Peyer's patch (tissue), 4 donors: ENCODE measurements at regions not wholly inside any gene's neighbourhood (a gene's known extent, or its start where the extent isn't known, plus 50 kb on each side); places are given as distances from the start of the nearest gene placed in this dataset.

Experiments
- DNase-seq, 3 donors: peaks; one replicate each; pipeline ENCODE4 v3.0.0-alpha.2; 2017 to 2019
- H3K27ac ChIP-seq, 4 donors: fragments of 200-600 bp; sonication (generic); one replicate each; pipeline ENCODE4 v1.5.1; 2016 to 2019
- H3K27me3 ChIP-seq, 2 donors: fragments of 200-600 bp; sonication (generic); one replicate each; pipeline ENCODE4 v1.5.1; 2019
- H3K36me3 ChIP-seq, 3 donors: fragments of 200-600 bp; sonication (generic); one replicate each; pipeline ENCODE4 v1.5.1; 2016 to 2019
- H3K4me1 ChIP-seq, 4 donors: fragments of 200-600 bp; sonication (generic); one replicate each; pipeline ENCODE4 v1.5.1; 2016 to 2019
- H3K4me3 ChIP-seq, 4 donors: fragments of 200-600 bp; sonication (generic); 1 replicate in 3 of 4; 2 replicates in 1 of 4; pipeline ENCODE4 v1.5.1; 2016 to 2019; ENCODE audit warnings: mild to moderate bottlenecking in 1 of 4
- H3K9me3 ChIP-seq, 4 donors: fragments of 200-600 bp; sonication (generic); one replicate each; pipeline ENCODE4 v1.5.1; 2016 to 2019; ENCODE audit warnings: mild to moderate bottlenecking in 1 of 4
- POLR2A ChIP-seq, 2 donors: fragments of 450-650 bp; IDR thresholded peaks; one replicate each; pipeline ENCODE4 v1.5.1; 2017; ENCODE audit warnings: antibody characterized with exemption in 2 of 2, mild to moderate bottlenecking in 2 of 2, moderate library complexity in 2 of 2
- TF ChIP-seq, protein P1 (sequence below), 6 experiments: fragments of 450-650 bp in 4 of 6; fragments of 200-600 bp in 2 of 6; sonication (generic) in 1 of 6; IDR thresholded peaks; one replicate each; pipeline ENCODE4 v1.5.1; 2017 to 2019; ENCODE audit warnings: antibody characterized with exemption in 6 of 6, mild to moderate bottlenecking in 3 of 6, moderate library complexity in 1 of 6

DNA sequence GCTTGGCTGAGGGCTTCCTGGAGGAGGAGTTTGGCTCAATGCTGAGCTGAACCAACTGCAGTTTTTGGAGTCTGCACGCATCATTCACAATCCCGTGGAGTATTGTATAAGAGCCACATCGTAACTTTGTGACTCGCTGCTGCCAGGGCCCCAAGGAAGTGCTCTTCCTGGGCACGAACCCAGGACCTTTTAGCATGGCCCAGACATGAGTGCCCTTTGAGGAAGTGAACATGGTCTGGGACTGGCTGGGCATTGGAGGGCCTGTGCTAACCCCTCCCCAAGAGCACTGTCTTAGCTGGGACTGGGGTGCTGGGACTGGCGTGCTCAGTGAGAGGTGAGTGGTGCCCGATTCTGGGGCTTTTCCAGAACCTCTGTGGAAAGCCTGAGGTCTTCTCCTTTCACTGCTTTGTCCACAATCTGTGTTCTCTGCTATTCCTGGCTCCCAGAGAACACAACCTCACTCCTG is 88.6 kb downstream of the LIPG start:
- Histone ChIP-seq H3K4me3 (no peak overlapping the region), H3K36me3 (no peaks in the 10 kb centered on the region), H3K27ac (no peak overlapping the region), H3K9me3 (no peaks in the 10 kb centered on the region), H3K4me1 (peaks cover 0 to 23% (median 0%) of the 10 kb centered on the region in 4 donors), H3K27me3 (no peaks in the 10 kb centered on the region)
- DNase-seq: no peak
- TF ChIP-seq POLR2A (IDR thresholded peaks at IDR 0.05): no peak
- TF ChIP-seq, protein P1, sequence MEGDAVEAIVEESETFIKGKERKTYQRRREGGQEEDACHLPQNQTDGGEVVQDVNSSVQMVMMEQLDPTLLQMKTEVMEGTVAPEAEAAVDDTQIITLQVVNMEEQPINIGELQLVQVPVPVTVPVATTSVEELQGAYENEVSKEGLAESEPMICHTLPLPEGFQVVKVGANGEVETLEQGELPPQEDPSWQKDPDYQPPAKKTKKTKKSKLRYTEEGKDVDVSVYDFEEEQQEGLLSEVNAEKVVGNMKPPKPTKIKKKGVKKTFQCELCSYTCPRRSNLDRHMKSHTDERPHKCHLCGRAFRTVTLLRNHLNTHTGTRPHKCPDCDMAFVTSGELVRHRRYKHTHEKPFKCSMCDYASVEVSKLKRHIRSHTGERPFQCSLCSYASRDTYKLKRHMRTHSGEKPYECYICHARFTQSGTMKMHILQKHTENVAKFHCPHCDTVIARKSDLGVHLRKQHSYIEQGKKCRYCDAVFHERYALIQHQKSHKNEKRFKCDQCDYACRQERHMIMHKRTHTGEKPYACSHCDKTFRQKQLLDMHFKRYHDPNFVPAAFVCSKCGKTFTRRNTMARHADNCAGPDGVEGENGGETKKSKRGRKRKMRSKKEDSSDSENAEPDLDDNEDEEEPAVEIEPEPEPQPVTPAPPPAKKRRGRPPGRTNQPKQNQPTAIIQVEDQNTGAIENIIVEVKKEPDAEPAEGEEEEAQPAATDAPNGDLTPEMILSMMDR (IDR thresholded peaks at IDR 0.05): no peak

GRCh38 chr18:49648811-49649210 is 87.0 kb downstream of the LIPG start:
- Histone ChIP-seq H3K9me3 (no peaks in the 10 kb centered on the region), H3K36me3 (no peaks in the 10 kb centered on the region), H3K27me3 (no peaks in the 10 kb centered on the region), H3K4me3 (no peak overlapping the region), H3K27ac (no peak overlapping the region), H3K4me1 (peaks cover 0 to 23% (median 0%) of the 10 kb centered on the region in 4 donors)
- peak in 1 of 3 donors; percentile 6 for DNase-seq
- TF ChIP-seq, protein P1 (IDR thresholded peaks at IDR 0.05): peak in 1 of 6 experiments; percentile 11
- no peak for TF ChIP-seq POLR2A (IDR thresholded peaks at IDR 0.05)
